ENCODE measurements at regions not wholly inside any gene's neighbourhood (a gene's known extent, or its start where the extent isn't known, plus 50 kb on each side); places are given as distances from the start of the nearest gene placed in this dataset.
"Not testable (repeated sequence)": the region's sequence is repeated elsewhere in the genome, so short reads cannot be mapped to it uniquely, and the experiment has no call there.

DNA sequence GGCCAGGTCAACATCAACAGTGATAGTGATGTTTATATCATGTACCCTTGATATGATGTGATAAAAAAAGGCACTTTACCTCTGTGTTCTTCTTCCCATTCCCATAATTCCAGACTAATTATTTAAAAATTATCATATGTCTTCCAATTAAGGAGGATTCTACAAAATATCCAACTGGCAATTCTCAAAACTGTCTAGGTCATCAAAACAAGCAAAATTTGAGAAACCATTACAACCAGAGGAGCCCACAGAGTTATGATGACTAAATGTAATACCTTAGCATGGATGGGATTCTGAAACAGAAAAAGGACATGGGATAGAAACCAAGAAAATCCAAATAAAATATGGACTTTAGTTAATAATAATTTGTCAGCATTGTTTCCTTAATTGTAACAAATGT lies 428.6 kb upstream of the AMOT start:
- FAIRE-seq = no peak
- DNase-seq (ENCODE audit: extremely low spot score, insufficient read length, low read depth) = no peak

DNA sequence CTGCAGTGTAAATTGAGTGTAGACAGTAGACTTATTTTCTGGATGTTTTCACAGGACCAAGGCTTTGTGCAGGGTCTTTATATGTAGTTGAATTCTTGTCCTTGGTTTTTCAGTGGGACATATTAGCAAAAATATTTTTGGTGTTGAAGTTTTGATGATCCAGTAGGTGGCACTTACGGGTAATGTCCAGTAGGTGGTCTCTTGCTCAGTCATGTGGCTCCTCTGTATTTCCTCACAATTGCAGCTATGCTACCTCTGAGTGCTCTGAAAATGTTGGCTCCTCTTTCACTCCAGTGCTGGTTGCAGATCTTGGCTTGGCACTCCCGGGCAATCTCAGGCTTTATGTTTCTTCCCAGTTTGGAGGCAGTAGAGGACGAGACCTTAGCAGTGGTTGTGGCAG lies 419.8 kb upstream of the AMOT start:
- no peak for DNase-seq (ENCODE audit: extremely low spot score, insufficient read length, low read depth)
- FAIRE-seq = no peak

DNA sequence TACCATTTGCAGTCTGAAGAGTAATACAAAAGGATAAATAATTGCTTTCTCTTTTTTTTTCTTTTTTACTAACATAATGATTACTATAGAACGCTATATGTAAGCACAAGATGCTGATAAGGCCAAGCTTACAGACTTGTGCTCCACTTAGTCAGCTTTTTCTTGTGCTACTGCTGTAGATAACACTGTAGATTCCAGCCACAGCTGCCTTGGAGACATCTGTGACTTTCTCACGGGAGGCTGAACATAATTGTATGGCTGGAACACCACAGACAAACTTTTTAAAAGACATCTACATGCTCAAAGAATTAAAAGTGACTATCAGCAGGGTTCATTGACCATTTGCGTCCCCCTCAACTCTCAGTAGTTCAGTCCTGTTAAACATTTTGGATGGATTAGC lies 381.7 kb upstream of the AMOT start:
- FAIRE-seq = no peak

DNA sequence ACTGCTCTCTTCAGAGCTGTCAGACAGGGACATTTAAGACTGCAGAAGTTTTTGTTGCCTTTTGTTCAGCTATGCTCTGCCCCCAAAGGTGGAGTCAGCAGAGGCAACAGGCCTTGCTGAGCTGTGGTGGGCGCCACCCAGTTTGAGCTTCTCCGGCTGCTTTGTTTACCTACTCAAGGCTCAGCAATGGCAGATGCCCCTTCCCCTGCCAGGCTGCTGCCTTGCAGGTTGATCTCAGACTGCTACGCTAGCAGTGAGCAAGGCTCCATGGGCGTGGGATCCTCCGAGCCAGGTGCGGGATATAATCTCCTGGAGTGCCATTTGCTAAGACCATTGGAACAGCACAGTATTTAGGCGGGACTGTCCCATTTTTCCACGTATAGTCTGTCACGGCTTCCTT lies 371.4 kb upstream of the AMOT start:
- FAIRE-seq = no peak

More for the DNA sequence above, 381.7 kb upstream of the AMOT start:
- no peak for DNase-seq (ENCODE audit: extremely low spot score, insufficient read length, low read depth)

GRCh38 chrX:113202601-113203000 lies 362.0 kb upstream of the AMOT start:
- DNase-seq (ENCODE audit: extremely low spot score, insufficient read length, low read depth) (no peak), FAIRE-seq (no peak)

More for the DNA sequence above, 371.4 kb upstream of the AMOT start:
- no peak for DNase-seq (ENCODE audit: extremely low spot score, insufficient read length, low read depth)

GRCh38 chrX:113195949-113196348 lies 355.3 kb upstream of the AMOT start:
- DNase-seq (ENCODE audit: extremely low spot score, insufficient read length, low read depth) (no peak), FAIRE-seq (no peak)

GRCh38 chrX:113192418-113192817 lies 351.8 kb upstream of the AMOT start:
- DNase-seq (ENCODE audit: extremely low spot score, insufficient read length, low read depth) (no peak), FAIRE-seq (no peak)

GRCh38 chrX:113157496-113157895 lies 316.9 kb upstream of the AMOT start:
- FAIRE-seq (no peak), DNase-seq (ENCODE audit: extremely low spot score, insufficient read length, low read depth) (no peak)

- not testable (repeated sequence) for FAIRE-seq
Measured at GRCh38 chrX:113154315-113154714, 313.7 kb upstream of the AMOT start.

GRCh38 chrX:113136836-113137235 lies 296.2 kb upstream of the AMOT start:
- FAIRE-seq = no peak

More at GRCh38 chrX:113154315-113154714, 313.7 kb upstream of the AMOT start:
- not testable (repeated sequence) for DNase-seq (ENCODE audit: extremely low spot score, insufficient read length, low read depth)

DNA sequence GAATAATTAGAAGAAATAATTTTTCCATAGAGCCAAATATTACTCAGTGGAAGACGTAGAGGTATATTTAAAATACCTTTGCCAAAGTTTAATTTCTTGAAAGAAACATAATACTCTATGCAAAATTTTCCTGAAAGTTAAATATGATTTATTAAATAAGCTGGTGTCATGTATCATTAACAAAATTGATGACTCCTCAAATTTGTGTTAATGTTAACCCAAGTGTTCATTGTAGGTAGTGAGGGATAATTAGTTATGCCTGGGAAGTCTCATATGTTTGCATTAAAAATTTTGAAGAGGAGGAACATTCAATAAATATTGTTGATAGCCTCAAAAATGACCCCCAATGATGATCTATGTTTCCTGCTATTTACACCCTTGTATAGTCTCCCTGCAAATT lies 292.7 kb upstream of the AMOT start:
- DNase-seq (ENCODE audit: extremely low spot score, insufficient read length, low read depth) (no peak), FAIRE-seq (no peak)

More at GRCh38 chrX:113136836-113137235, 296.2 kb upstream of the AMOT start:
- DNase-seq (ENCODE audit: extremely low spot score, insufficient read length, low read depth) = no peak

- FAIRE-seq (no peak), DNase-seq (ENCODE audit: extremely low spot score, insufficient read length, low read depth) (no peak)
Measured at GRCh38 chrX:113124693-113125092, 284.1 kb upstream of the AMOT start.

- FAIRE-seq (no peak), DNase-seq (ENCODE audit: extremely low spot score, insufficient read length, low read depth) (no peak)
Measured at GRCh38 chrX:113075521-113075920, 234.9 kb upstream of the AMOT start.

- no peak for DNase-seq (ENCODE audit: extremely low spot score, insufficient read length, low read depth)
- FAIRE-seq = no peak
Measured at GRCh38 chrX:113059714-113060113, 219.1 kb upstream of the AMOT start.

DNA sequence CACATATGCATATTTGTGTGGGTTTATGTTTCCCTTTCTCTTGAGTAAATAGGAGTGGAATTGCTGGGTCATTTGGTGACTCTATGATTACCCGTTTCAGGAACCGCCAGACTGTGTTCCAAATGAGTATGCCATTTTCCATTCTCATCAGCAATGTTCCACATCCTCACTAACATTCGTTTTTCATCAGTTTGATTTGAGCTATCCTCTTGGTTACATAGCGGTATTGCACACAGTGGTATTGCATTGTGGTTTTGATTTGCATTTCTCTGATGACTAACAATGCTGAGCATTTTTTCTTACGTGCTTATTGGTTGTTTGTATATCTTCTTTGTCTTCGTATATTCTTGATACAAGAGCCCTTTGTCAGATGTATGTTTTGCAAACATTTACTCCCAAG lies 218.0 kb upstream of the AMOT start:
- FAIRE-seq (peak; percentile 59), DNase-seq (ENCODE audit: extremely low spot score, insufficient read length, low read depth) (no peak)

GRCh38 chrX:113048896-113049295 lies 208.3 kb upstream of the AMOT start:
- no peak for DNase-seq (ENCODE audit: extremely low spot score, insufficient read length, low read depth)
- FAIRE-seq = no peak

DNA sequence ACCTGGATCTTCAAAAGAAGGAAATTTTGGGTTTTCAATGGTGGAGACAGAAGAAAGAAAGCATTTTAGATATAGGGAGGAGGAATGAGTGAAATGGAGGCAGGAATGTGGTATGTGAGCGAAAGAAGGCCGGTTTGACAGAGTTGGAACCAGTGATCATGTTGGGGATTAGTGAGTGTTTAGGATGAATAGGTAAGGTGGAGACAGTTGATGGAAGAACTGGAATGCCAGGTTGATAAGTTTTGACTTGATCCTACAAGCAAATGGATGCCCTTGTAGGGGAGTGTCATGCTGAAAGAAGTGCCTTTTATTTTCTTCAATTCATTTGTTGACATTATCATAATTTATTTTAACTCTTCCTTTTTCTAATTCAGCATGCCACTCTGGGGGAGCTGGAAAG lies 207.8 kb upstream of the AMOT start:
- DNase-seq (ENCODE audit: extremely low spot score, insufficient read length, low read depth) (no peak), FAIRE-seq (no peak)

- FAIRE-seq = no peak
- no peak for DNase-seq (ENCODE audit: extremely low spot score, insufficient read length, low read depth)
Measured at GRCh38 chrX:113033966-113034680, 193.5 kb upstream of the AMOT start.

DNA sequence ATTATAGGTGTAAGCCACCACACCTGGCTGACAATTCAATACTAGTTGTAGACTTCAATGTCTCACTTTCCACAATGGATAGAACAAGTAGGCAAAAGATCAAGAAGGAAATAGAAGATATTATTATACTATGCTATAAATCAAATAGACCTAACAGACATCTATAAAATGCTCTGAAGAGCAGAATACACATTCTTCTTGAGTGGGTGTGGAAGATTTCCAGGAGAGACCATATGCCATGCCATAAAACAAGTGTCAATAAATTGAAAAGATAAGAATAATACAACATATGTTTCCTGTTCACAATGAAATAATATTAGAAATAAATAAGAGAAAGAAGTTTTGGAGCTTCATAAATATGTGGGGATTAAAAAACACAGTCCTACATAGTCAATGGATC lies 179.3 kb upstream of the AMOT start:
- DNase-seq (ENCODE audit: extremely low spot score, insufficient read length, low read depth) = no peak
- no peak for FAIRE-seq

GRCh38 chrX:113009837-113010236 lies 169.2 kb upstream of the AMOT start:
- FAIRE-seq (no peak), DNase-seq (ENCODE audit: extremely low spot score, insufficient read length, low read depth) (no peak)

DNA sequence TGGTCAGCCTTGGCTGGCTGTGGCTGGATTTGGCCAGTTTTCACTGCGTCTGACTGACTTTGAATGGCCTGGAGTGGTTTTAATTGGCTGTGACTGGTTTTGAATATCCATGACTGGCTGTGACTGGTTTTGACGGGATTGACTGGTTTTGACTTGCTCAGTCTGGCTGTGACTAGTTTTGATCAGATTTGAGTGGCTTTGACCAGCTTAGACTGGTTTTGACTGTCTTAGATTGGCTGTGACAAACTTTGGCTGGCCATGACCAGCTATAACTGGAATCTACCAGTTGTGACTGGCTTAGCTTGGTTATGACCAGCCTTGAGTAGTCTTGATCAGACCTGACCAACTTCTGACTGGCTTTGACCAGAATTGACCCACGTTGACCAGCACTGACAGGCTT lies 168.4 kb upstream of the AMOT start:
- DNase-seq (ENCODE audit: extremely low spot score, insufficient read length, low read depth) = no peak
- FAIRE-seq = no peak

GRCh38 chrX:113001836-113002235 lies 161.2 kb upstream of the AMOT start:
- DNase-seq (ENCODE audit: extremely low spot score, insufficient read length, low read depth) (no peak), FAIRE-seq (no peak)
